Brain microvascular endothelial cell (primary cell): ENCODE measurements at regions not wholly inside any gene's neighbourhood (a gene's known extent, or its start where the extent isn't known, plus 50 kb on each side); places are given as distances from the start of the nearest gene placed in this dataset.

Experiments
- DNase-seq: peaks from one replicate; pipeline ENCODE4 v3.0.0-alpha.2; 2020
- H3K27ac ChIP-seq: fragments of 250-450 bp; sonication (Bioruptor Pico); 2 replicates; pipeline ENCODE4 v1.5.1; 2020; ENCODE audit warnings: mild to moderate bottlenecking, moderate library complexity
- H3K27me3 ChIP-seq: fragments of 250-450 bp; sonication (Bioruptor Pico); replicated peaks from 2 replicates; pipeline ENCODE4 v1.5.1; 2020; ENCODE audit warnings: mild to moderate bottlenecking
- H3K36me3 ChIP-seq: fragments of 250-450 bp; sonication (Bioruptor Pico); replicated peaks from 2 replicates; pipeline ENCODE4 v1.5.1; 2020; ENCODE audit warnings: mild to moderate bottlenecking
- H3K4me3 ChIP-seq: 2 replicates; pipeline ENCODE4 v1.5.1; 2011; ENCODE audit warnings: low read depth, mild to moderate bottlenecking, control low read depth, low read length, moderate library complexity
- in situ Hi-C: cut with HindIII; loops from 2 replicates; pipeline ENCODE4 v1.10.0; 2017; ENCODE audit warnings: low sequenced_read_pairs, low pct_ligation_motif_present
- TF ChIP-seq, protein P1 (sequence below): IDR thresholded peaks from 2 replicates; pipeline ENCODE4 v1.5.1; 2011; ENCODE audit warnings: low read depth, mild to moderate bottlenecking, moderate library complexity, low read length, control low read depth, inconsistent platforms; ENCODE audit errors: missing control alignments

DNA sequence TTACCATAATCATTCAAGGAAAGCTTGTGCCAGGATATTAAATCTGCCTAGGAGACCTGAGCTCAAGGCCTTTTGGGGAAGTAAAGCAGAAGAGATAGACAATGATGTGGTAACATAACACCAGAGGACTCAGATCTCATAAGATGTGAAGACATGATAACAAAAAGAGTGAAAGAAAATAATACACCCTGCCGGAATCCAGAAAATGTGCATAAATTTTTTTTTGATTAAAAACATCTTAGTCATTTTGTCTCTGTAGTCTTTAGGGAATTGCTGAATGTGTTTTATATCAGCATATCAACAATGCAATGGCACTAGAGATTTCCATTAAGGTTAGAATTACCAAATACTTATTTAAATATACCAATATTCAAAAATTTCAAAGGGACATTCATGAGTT lies 326.8 kb upstream of the ROBO1 start:
- Histone ChIP-seq H3K4me3 (no peak overlapping the region), H3K27me3 (no peaks in the 10 kb centered on the region), H3K27ac (no peak overlapping the region), H3K36me3 (no peaks in the 10 kb centered on the region)
- no peak for DNase-seq
- TF ChIP-seq, protein P1, sequence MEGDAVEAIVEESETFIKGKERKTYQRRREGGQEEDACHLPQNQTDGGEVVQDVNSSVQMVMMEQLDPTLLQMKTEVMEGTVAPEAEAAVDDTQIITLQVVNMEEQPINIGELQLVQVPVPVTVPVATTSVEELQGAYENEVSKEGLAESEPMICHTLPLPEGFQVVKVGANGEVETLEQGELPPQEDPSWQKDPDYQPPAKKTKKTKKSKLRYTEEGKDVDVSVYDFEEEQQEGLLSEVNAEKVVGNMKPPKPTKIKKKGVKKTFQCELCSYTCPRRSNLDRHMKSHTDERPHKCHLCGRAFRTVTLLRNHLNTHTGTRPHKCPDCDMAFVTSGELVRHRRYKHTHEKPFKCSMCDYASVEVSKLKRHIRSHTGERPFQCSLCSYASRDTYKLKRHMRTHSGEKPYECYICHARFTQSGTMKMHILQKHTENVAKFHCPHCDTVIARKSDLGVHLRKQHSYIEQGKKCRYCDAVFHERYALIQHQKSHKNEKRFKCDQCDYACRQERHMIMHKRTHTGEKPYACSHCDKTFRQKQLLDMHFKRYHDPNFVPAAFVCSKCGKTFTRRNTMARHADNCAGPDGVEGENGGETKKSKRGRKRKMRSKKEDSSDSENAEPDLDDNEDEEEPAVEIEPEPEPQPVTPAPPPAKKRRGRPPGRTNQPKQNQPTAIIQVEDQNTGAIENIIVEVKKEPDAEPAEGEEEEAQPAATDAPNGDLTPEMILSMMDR, result no peak
- in situ Hi-C loops, result no loop called here

GRCh38 chr3:80087767-80088166 lies 320.0 kb upstream of the ROBO1 start:
- TF ChIP-seq, protein P1, result no peak
- in situ Hi-C loops, result no loop called here
- H3K27ac ChIP-seq, result peak overlapping the region; percentile 47
- H3K36me3 ChIP-seq, result no peaks in the 10 kb centered on the region
- no peaks in the 10 kb centered on the region for H3K27me3 ChIP-seq
- no peak for DNase-seq
- H3K4me3 ChIP-seq, result no peak overlapping the region

GRCh38 chr3:80086426-80086825 lies 318.6 kb upstream of the ROBO1 start:
- H3K36me3 ChIP-seq, result no peaks in the 10 kb centered on the region
- no peak for DNase-seq
- in situ Hi-C loops, result no loop called here
- H3K27ac ChIP-seq, result no peak overlapping the region
- H3K4me3 ChIP-seq, result no peak overlapping the region
- H3K27me3 ChIP-seq, result no peaks in the 10 kb centered on the region
- TF ChIP-seq, protein P1, result no peak

GRCh38 chr3:80079886-80080285 lies 312.1 kb upstream of the ROBO1 start:
- Histone ChIP-seq H3K36me3 (no peaks in the 10 kb centered on the region), H3K27ac (no peak overlapping the region), H3K4me3 (no peak overlapping the region), H3K27me3 (no peaks in the 10 kb centered on the region)
- no peak for DNase-seq
- in situ Hi-C loops, result no loop called here
- TF ChIP-seq, protein P1, result no peak

- no peak overlapping the region for H3K4me3 ChIP-seq
- H3K27me3 ChIP-seq, result no peaks in the 10 kb centered on the region
- in situ Hi-C loops, result no loop called here
- no peaks in the 10 kb centered on the region for H3K36me3 ChIP-seq
- no peak overlapping the region for H3K27ac ChIP-seq
- no peak for DNase-seq
- TF ChIP-seq, protein P1, result no peak
Observed at GRCh38 chr3:80068459-80068858, 300.7 kb upstream of the ROBO1 start.

DNA sequence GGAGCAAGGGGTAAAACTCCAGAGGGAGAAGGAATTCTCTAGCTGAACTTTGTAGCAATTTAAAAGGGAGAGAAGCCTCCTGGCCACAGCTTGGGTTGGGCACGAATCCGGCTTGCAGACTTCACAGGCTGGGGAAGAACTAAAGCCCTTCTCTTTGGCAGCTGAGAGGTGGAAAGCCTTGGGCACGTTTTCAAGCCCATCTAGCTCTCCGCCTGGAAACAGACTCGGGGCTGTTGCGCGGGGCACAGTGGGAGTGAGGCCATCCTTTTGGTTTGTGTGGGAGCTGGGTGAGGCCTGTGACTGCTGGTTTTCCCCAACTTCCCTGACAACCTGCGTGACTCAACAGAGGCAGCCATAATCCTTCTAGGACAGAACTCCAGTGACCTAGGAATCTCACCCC lies 295.7 kb upstream of the ROBO1 start:
- TF ChIP-seq, protein P1, result no peak
- no peak overlapping the region for H3K4me3 ChIP-seq
- DNase-seq, result no peak
- in situ Hi-C loops, result no loop called here
- no peaks in the 10 kb centered on the region for H3K27me3 ChIP-seq
- H3K27ac ChIP-seq, result no peak overlapping the region
- H3K36me3 ChIP-seq, result no peaks in the 10 kb centered on the region
